Activated T-cell treated with anti-CD3 and anti-CD28 coated beads for 1 hour (primary cell): ENCODE measurements at regions not wholly inside any gene's neighbourhood (a gene's known extent, or its start where the extent isn't known, plus 50 kb on each side); places are given as distances from the start of the nearest gene placed in this dataset.
A peak's percentile ranks its signal among the peaks of the same experiment; 100 is the strongest.
"Not testable (repeated sequence)": the region's sequence is repeated elsewhere in the genome, so short reads cannot be mapped to it uniquely, and the experiment has no call there.

Source experiments
- DNase-seq: peaks from one replicate; pipeline ENCODE4 v3.0.0-alpha.2; 2020; ENCODE audit warnings: low read depth

DNA sequence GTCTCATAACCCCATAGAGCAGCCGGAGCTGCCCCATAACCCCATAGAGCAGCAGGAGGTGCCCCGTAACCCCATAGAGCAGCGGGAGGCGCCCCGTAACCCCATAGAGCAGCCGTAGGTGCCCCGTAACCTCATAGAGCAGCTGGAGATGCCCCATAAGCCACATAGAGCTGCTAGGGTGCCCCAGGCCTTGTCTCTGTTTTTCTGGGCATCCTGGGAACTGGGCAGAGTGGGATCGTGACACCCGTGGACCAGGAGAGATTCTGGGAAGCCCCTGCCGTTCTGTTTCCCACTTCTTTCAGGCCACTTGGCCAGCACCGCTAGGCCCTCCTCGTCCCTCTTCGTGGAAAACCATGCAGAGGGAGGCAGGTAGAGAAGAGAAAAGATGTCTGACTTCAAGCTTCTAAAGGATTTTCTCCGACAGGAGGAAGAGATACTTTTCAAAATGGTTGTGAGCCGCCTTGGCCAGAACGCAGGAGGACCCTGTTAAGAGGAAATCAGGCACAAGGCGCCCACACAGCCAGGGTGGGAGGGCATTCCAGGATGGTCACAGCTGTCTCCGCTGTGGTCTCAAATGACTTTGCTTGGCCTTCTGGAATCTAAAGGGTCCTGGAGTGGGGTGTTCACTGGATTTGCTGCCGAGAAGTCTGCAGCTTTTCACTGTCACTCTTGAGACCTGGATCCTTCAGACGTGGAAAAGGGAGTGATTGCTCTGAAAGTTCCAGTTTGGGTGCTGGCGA, 171.8 kb downstream of the NPIPB11 start:
- DNase-seq, result not testable (repeated sequence)

DNA sequence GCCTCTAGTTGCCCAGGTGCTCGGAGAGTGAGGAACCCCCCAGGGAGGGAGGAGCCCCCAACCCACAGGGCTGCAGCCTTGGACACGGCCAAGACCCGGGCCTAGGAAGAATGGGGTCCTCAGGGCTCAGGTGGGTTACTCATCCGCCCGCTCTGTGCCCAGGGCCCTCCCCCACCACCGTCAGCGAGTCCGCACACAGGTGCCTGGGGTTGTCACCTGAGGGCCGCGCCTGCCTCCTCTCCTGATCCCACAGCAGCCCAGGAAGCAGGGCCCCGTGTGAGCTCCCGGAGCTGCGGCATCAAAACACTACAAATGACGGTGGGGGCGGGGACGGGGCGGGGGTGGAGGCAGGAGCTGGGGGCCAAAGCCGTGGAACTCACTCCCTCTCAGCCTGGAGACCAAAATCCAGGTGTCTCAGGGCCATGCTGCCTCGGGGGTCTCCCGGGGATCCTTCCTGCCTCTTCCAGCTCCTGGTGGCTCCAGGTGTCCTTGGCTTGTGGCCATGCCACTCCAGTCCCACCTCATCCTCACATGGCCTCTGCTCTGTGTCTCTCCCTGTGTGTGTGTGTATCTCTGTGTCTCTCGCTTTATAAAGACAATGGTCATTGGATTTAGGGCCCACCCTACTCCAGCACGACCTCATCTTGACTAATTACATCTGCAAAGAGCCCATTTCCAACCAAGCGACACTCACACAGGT, 172.7 kb downstream of the NPIPB11 start:
- DNase-seq, result not testable (repeated sequence)

DNA sequence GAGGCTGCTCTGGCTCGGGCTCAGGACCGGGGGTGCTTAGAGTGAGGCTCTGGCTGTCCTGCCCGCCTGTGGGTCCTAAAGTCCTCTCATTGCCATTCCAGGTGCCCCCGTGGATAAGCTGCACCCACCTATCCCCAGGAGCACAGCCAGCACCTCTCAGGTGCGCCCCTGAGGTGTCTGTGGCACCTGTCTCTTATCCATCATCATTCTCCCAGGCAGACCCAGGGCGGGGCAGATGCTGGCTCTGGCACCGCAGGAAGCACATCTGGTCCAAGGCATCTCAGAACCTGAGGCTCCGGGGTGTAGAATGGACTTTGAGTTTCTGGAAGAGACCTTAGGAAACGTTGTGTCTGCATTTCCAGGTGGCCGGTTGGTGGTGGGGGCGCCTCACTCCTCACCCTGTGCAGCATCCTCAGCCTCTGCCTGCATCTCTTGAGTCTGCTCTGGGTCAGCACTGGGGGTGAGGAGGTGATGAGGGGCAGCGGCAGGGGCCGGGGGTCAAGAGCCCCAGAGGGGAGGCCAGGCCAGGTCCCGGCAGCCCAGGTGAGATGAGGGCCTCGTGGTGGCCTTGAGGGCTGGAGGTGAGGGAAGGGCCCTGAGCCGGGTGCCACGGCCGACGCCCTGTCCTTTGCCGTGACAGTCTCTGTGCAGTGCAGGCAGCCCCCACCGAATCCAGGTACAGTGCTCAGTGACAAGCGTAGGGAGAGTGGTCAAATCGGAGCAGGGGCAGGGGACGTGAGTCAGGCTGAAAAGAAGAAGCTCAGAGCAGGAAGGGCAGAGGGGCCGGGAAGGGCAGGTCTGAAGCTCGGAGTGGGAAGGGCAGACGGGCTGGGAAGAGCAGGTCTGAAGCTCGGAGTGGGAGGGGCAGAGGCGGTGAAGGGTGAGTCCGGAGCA, 173.5 kb downstream of the NPIPB11 start:
- DNase-seq, result no peak

DNA sequence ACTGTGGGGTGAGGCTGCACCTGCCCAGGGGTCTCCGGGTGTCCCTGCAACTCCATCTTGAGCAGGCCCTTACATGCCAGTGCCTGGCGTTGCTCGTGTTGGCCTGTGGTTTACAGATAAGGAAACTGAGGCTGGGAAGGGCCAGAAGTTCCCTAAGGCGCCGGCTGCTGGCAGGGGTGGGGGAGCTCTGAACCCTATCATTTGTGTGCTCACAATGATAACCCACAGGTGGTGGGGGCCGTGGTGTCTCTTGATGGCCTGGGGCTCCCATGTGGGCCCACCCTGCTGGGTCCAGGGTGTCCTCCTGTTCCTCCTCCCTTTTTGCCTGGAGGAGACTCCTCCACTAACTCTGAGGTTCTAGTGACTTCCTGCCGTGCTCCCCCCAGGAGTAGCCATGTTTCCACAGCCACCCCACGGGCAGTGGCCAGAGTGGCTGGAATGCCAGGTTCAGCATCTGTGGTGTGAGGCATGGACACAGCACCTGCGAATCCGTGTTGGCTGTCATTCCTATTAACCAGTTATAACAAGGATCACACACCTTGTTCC, 174.3 kb downstream of the NPIPB11 start:
- DNase-seq, result not testable (repeated sequence)

DNA sequence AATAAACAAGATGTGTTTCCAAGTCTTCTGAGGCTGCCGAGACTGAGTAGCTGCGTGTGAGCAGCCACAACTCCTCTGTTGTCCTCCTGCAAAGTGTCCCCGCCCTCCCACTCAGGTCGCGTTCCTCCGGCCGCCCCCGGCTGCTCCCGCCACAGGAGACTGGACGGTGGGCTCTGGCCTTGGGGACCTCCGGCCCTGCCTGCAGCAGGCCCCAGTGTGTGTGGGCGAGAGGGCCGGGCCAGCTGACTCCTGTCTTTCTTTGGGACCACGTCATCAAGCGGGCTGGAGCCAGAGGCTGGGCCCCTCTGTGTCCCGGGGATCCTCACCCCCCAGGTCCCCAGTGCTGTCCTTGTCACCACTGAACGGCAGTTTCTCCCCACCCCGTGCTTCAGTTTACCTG, 175.3 kb downstream of the NPIPB11 start:
- DNase-seq, result no peak

DNA sequence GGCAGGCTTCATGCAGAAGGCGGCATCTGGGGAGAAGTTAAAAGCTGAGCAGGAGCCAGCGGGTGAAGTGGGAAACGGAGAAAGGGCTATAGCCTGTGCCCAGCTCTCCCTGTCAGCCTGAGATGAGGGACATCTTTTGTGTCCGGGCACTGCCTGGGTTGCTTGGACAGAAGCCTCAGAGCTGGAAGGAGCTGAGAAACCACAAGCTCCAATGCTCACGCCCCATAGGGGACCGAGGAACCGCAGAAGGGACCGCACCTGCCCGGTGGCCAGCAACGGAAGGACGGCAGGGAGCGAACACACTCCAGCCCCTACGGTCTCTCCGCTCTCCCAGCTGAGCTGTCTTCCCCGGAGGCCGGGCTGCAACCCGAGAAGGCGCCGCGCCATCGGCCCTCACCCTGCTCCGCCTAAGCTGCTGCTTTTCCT, 175.8 kb downstream of the NPIPB11 start:
- DNase-seq, result no peak

DNA sequence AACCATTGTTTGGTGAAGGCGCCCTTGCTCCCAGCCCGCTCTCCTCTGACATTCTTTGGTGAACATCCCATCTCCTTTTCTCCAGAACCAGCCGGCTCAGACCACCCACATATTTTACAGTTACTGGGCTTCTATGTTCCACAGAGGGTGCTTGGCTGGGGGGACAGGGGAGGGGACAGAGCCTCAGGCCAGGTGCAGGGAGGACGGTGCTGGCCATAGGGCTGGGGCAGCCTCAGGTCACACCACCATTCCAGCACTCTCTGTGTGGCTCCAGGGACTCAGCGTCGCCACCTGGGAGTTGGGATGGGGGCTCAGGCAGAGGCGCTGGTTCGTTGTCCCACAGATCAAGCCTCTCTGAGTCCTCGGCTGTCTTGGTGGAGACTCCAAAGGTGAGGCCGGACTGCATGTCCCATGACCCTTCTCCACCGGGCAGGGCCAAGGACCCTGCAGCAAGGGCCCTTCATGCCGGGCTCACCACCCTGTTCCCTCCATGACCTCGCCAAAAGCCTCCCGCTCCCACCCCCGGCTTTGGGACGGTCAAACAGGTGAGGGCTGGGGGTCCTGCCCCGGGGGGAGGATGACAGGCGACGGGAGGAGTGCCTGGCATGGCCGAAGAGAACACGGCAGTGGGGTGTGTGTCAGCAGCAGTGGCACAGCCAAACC, 176.4 kb downstream of the NPIPB11 start:
- not testable (repeated sequence) for DNase-seq

DNA sequence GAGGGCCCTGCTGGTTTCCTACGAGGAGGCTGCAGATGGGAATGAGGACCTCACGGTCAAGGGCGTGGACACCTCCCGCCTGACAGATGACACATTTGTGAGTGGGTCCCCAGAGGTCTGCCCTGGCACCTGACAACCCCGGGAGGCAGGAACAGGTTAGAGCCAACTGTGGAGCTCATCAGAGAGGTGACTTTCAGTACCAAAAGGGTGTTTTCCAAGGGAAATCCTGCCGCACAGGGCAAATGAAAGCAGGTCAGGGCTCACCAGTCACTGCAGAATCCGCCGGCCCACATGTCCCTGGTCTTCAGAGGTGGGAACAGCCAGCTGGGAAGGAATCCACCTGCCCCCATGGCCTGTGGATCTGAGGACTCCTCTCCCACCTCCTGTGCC, 176.9 kb downstream of the NPIPB11 start:
- DNase-seq, result not testable (repeated sequence)

DNA sequence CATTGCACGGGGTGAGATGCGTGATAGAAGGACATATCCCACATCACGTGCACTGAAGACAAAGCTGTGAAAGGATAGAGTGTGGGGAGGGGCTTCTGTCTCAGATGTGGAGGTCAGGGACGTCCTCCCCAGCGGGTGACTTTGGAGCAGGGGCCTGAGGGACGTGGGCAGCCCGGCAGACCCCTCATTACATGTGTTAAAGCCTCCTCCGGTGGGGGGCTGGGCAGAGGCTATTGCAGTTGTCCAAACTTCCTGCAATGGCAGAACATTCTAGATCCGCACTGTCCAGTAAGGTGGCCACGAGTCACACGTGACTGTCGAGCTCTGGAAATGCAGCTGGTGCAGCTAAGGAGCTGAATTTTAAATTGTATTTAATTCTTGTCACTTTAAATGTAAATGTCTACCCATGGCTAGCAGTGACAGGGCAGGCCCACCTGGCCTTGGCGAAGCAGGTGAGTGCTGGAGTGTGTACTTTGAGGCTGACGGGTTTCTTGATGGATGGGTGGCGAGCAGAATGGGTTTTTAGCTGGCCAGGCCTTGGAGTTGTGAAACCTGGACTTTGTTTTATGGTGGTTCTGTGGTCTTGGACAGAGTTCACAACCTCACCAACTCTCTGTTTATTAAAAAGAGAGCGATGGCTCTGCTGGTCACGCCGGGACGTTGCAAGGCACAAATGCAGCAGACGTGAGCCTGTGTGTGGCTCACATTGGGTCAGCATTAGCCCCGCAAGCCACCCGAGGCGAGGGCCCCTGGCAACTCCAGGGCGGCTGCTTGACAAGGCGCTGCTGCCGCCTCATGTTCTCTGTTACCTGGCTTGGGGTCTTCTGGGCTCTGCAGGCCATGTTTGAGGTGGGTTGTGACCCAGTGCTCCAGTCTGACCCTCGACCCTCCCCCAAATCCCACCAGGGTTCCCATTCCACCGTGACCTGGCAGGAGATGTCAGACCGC, 177.6 kb downstream of the NPIPB11 start:
- DNase-seq, result not testable (repeated sequence)

DNA sequence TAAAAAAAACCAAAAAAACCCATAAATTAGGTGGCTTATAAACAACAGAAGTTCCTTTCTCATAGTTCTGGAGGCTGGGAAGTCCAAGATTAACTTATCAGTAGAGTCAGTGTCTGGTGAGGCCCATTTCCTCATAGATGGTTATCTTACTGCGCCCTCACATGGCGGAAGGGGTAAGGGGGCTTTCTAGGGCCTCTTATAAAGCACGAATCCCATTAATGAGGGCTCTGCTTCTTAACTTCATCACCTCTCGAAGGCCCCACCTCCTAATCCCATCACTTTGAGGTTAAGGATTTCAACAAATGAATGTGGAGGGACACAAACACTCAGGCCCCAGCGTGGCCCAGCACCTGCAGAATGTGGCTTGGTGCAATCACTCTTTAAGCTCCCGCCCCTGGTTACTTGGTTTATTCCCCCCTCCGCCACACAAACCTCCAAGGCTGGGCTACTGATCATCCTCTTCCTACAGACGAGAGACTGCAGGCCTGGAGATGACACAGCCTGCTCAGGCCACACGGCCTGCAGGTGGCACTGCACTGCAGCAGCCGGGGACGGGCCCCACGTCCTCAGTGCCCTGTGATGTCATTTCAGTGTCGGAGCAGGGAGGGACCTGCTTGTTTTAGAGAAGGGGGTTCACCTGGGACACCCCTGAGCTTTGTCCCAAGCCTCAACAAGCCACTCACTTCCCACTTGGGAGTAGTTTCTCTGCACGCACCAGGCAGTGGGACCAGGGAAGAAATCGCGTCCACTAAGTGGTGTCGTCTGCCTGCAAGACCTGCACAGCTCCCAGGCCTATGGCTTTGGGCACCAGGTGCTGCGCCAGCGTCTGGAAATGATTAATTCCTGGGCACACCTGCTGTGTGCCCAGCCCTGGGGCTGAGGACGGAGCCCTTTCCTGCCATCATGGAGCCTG, 178.5 kb downstream of the NPIPB11 start:
- peak; percentile 21 for DNase-seq

DNA sequence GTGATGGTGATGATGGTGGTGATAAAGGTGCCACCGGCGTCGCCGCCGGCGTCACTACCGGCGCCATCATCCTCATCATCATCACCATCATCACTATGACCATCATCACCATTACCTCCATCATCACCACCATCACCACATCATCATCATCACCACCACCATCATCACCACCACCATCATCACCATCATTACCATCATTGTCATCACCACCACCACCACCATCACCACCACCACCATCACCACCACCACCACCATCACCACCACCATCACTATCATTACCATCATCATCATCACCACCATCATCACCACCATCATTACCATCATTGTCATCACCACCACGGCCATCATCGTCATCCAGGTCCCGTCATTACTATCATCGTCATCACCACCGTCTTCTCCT, 179.7 kb downstream of the NPIPB11 start:
- DNase-seq, result no peak

DNA sequence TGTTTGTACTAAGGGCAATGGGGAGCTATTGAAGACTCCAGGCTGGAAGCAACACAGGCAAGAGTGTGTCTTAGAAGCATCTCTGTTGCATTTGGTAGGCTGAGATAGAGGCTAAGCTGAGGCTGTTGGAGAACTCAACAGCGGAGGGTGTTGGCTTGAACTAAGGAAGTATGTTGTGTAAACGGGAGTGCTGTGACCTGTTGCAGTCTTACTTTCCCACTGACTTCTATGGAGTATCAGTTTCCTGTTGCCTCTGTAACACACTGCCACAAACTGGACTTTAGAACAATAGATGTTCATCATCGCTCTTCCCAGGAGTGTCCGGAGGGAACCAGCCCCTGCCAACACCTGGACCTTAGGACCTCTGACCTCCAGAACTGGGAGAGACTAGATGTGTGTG, 181.8 kb downstream of the NPIPB11 start:
- DNase-seq, result not testable (repeated sequence)

DNA sequence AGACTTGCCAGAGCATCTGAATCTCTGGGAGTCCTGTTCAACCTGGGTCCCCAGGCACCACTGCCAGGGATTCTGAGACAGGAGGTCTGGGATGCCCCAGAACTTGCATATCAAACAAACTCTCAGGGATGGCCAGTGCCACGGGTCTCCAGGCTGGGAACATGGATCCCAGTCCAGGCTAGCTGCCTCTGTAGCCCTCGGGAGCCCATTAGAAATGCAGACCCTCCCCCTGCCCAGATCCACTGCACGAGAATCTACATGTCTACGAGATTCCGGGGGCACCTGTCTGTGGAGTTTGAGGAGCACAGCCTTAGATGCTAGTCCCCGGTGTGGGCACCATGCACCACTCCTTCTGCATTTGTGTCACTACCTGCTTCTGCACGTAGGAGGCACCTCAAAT, 183.9 kb downstream of the NPIPB11 start:
- DNase-seq, result not testable (repeated sequence)

DNA sequence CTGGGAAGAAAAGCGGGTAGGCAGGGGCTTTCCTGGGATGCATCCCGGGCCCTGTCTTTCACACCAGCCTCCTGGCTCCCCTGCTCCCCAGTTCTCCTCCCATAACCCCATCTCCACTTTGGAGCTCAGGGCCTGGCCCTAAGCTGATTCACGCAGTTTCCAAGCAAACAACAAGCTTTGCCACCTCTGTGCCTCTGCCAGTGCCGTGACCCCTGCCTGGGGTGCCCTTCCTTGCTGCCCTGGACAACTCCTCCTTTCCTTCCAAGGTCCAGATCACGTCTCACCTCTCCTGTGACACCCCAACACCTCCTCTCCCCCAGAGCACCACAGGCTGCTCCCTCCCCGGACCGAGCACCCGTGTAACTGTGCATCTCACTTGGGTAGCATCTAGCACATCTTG, 184.5 kb downstream of the NPIPB11 start:
- DNase-seq, result not testable (repeated sequence)

DNA sequence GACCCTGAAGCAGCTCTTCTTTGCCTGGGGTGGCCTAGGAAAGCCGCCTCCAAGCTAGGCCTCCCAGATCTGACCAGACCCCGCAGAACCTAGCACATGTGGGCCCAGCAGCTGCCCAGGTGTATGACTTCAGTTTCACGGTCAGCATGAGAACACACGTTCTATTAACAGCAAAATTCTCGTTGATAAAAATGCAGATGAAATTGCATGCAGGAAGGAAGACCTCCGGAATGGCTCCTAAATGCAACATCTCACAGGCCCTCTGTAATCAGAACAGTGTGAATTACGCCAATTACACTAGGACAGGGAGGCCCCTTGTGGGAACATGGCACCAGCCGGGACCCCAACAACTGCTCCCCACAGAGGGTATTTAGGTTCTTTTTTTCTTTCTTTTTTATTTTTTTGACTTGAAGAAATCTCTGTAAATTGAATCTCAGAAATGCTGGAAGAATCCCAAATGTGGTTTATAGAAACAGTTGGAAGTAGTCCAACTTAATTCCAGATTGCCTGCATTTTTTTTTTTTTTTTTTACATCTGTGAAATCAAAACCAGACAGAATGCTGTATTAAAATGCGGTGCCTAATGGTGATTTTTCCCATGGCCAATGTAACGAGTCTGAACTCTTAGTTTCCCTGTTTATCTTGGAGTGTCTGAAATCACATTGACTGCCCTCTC, 185.1 kb downstream of the NPIPB11 start:
- not testable (repeated sequence) for DNase-seq

DNA sequence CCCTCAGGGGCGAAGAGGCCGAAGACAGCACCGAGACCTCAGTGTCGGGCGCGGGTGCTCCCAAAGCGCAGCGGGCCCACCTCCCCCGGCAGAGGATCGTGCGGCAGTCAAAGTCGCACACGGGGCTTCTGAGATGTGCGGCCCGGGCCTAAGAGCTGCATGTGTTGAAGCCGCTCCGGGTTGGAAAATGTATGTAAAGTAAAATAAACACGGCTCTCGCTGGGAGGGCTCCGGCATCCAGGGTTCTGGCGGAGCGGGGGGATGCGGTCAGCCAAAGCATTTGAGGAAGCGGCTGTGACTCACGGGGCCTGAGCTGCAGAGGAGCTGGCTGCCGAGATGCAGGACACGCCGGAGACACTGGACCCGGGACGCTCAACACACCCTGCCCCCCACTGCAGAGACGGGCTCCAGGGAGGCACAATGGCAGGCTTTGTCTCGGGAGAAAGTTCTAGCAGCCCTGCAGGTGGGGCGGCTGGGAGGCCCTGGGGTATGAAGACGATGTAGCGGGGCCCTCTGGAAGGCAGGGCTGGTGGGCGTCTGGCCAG, 185.8 kb downstream of the NPIPB11 start:
- DNase-seq, result not testable (repeated sequence)

DNA sequence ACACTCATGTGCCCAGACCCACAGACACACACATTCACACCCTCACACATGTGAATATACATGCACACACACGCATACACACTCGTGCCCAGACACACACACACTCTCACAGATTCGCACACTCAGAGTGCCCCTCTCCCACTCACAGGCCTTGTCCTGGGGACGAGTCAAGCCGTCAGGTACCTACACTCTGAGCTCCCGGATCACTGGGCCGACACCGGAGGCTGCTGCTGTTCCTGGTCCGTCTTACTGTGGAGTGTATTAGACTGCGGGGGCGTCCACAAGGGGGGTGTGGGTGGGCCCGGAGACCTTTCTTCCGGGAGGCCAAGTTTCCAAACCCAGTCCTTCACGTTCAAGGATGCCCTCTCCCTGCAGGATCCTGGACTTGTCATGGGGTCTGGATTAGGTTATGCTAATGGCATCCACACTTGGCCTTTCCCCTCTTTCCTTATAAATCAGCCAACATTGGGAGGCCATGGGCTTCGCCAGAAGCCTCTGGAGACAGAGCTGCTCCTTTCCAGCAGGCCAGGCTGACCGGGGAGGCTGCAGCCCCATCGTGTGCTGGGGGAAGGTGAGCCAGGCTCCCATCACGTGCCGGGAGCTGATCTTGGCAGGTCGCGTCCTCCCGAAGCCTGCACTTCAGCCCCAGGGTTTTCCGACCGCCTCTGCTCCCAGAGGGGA, 186.4 kb downstream of the NPIPB11 start:
- DNase-seq, result not testable (repeated sequence)

DNA sequence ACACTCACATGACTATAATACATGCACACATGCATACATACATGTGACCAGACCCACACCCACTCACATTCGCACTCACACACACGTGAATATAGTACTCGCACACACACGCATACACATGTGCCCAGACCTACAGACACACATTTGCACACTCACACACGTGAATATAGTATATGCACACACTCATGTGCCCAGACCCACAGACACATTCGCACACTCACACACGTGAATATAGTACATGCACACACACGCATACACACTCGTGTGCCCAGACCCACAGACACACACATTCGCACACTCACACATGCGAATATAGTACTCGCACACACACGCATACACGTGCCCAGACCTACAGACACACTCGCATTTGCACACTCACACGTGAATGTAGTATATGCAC, 186.9 kb downstream of the NPIPB11 start:
- DNase-seq, result not testable (repeated sequence)
